H1 (cell line): ENCODE measurements at regions not wholly inside any gene's neighbourhood (a gene's known extent, or its start where the extent isn't known, plus 50 kb on each side); places are given as distances from the start of the nearest gene placed in this dataset.

Source experiments
- CTCF ChIA-PET: fragments of 300-600 bp; sonication (Branson Sonifier 250); formaldehyde crosslinking; loops from one replicate; lab custom pipeline; 2021; ENCODE audit not compliant: partially characterized antibody; lab: Charles Lee
- POLR2A ChIA-PET: fragments of 300-600 bp; sonication (Branson Sonifier 250); formaldehyde crosslinking; loops from one replicate; lab custom pipeline; 2021; ENCODE audit warnings: inconsistent platforms; ENCODE audit not compliant: partially characterized antibody; lab: Charles Lee
- DNase-seq, 2 experiments: peaks; one replicate each; pipeline versions ENCODE4 v3.0.0 to v3.0.0-alpha.2; 2010 to 2022; ENCODE audit warnings: low spot score in 2 of 2, low read depth in 1 of 2, mixed read lengths in 1 of 2
- FAIRE-seq: peaks from 2 replicates; lab custom pipeline; 2011; peaks lifted over from hg19 to GRCh38; lab: Jason Lieb, UNC
- H2AFZ ChIP-seq: 2 replicates; pipeline ENCODE4 v1.8.1; 2012; ENCODE audit warnings: low read length, inconsistent platforms
- H2AK5ac ChIP-seq: 2 replicates; pipeline ENCODE4 v1.6.1; 2013; ENCODE audit warnings: low read depth, low read length
- H2BK120ac ChIP-seq: replicated peaks from 2 replicates; pipeline ENCODE3; 2013; ENCODE audit warnings: low read depth, low read length, inconsistent platforms
- H2BK12ac ChIP-seq: 2 replicates; pipeline ENCODE4 v1.6.1; 2013; ENCODE audit warnings: low read depth, low read length
- H2BK15ac ChIP-seq: 2 replicates; pipeline ENCODE4 v1.6.1; 2013; ENCODE audit warnings: low read length
- H2BK20ac ChIP-seq: 2 replicates; pipeline ENCODE4 v1.6.1; 2013; ENCODE audit warnings: low read length
- H2BK5ac ChIP-seq: 2 replicates; pipeline ENCODE4 v1.6.1; 2013; ENCODE audit warnings: low read depth, low read length
- H3K14ac ChIP-seq: 2 replicates; pipeline ENCODE4 v1.6.1; 2013; ENCODE audit warnings: inconsistent platforms; ENCODE audit not compliant: insufficient read length
- H3K18ac ChIP-seq: 2 replicates; pipeline ENCODE4 v1.6.1; 2013; ENCODE audit warnings: low read length; ENCODE audit errors: extremely low read depth
- H3K23ac ChIP-seq: 2 replicates; pipeline ENCODE4 v1.6.1; 2013; ENCODE audit warnings: inconsistent platforms; ENCODE audit not compliant: insufficient read length
- H3K23me2 ChIP-seq: 2 replicates; pipeline ENCODE4 v1.6.1; 2013; ENCODE audit warnings: low read depth, low read length
- H3K27ac ChIP-seq: 2 replicates; pipeline ENCODE4 v1.6.1; 2011; ENCODE audit warnings: low read depth, low read length, inconsistent platforms
- H3K27me3 ChIP-seq, 4 experiments: replicated peaks in 1 of 4; 1 replicate in 1 of 4; 2 replicates in 3 of 4; pipeline versions ENCODE4 v1.6.1 to v1.8.1; 2011 to 2013; ENCODE audit warnings: low read length in 3 of 4, mild to moderate bottlenecking in 3 of 4, inconsistent platforms in 2 of 4, mixed read lengths in 2 of 4, moderate library complexity in 1 of 4; ENCODE audit not compliant: control insufficient read depth in 3 of 4, insufficient read depth in 3 of 4; ENCODE audit errors: extremely low read depth in 1 of 4
- H3K36me3 ChIP-seq, 4 experiments: 2 replicates each; pipeline versions ENCODE4 v1.6.1 to v1.8.1; 2011 to 2013; ENCODE audit warnings: mild to moderate bottlenecking in 4 of 4, low read length in 3 of 4, moderate library complexity in 2 of 4, control low read depth in 1 of 4, inconsistent platforms in 1 of 4; ENCODE audit not compliant: insufficient read depth in 4 of 4, control insufficient read depth in 2 of 4
- H3K4ac ChIP-seq: replicated peaks from 2 replicates; pipeline ENCODE3; 2013; ENCODE audit warnings: low read length, low read depth, mixed read lengths, inconsistent platforms; ENCODE audit not compliant: insufficient read length
- H3K4me1 ChIP-seq, 4 experiments: replicated peaks in 1 of 4; 1 replicate in 1 of 4; 2 replicates in 3 of 4; pipeline versions ENCODE4 v1.6.1 to v1.8.1; 2011 to 2013; ENCODE audit warnings: low read length in 3 of 4, inconsistent platforms in 2 of 4, mixed read lengths in 1 of 4; ENCODE audit not compliant: insufficient read depth in 4 of 4, control insufficient read depth in 3 of 4
- H3K4me2 ChIP-seq, 2 experiments: 2 replicates each; pipeline versions ENCODE4 v1.6.1 to v1.8.1; 2011 to 2013; ENCODE audit warnings: low read depth in 2 of 2, low read length in 2 of 2, control low read depth in 1 of 2, inconsistent platforms in 1 of 2, mild to moderate bottlenecking in 1 of 2; ENCODE audit not compliant: insufficient read depth in 1 of 2
- H3K4me3 ChIP-seq, 4 experiments: fragments of 200-600, 300-600 bp in 1 of 4; sonication (generic), shearing (Covaris generic), sonication (Bioruptor Twin) in 1 of 4; 2 replicates each; pipeline versions ENCODE4 v1.5.1 to v1.8.1; 2011 to 2016; ENCODE audit warnings: low read length in 4 of 4, low read depth in 3 of 4, control low read depth in 2 of 4, inconsistent platforms in 2 of 4, mild to moderate bottlenecking in 2 of 4, mixed read lengths in 1 of 4, moderate library complexity in 1 of 4; ENCODE audit not compliant: insufficient read depth in 2 of 4; ENCODE audit errors: extremely low read depth in 1 of 4
- H3K56ac ChIP-seq: replicated peaks from 2 replicates; pipeline ENCODE3; 2013; ENCODE audit warnings: low read depth, mild to moderate bottlenecking, mixed read lengths, low read length, inconsistent platforms; ENCODE audit not compliant: insufficient read length
- H3K79me1 ChIP-seq: 2 replicates; pipeline ENCODE4 v1.6.1; 2013; ENCODE audit warnings: low read depth, low read length, control low read depth
- H3K79me2 ChIP-seq, 2 experiments: 2 replicates each; pipeline versions ENCODE4 v1.6.1 to v1.8.1; 2012 to 2013; ENCODE audit warnings: low read length in 2 of 2, mild to moderate bottlenecking in 2 of 2, inconsistent platforms in 1 of 2; ENCODE audit not compliant: insufficient read depth in 2 of 2, control insufficient read depth in 1 of 2
- H3K9ac ChIP-seq, 4 experiments: replicated peaks in 1 of 4; 1 replicate in 1 of 4; 2 replicates in 3 of 4; pipeline versions ENCODE4 v1.6.1 to v1.8.1; 2011 to 2013; ENCODE audit warnings: low read depth in 3 of 4, low read length in 3 of 4, control low read depth in 2 of 4, mild to moderate bottlenecking in 2 of 4, moderate library complexity in 2 of 4, inconsistent platforms in 1 of 4; ENCODE audit errors: extremely low read depth in 1 of 4
- H3K9me3 ChIP-seq, 2 experiments: 2 replicates each; pipeline versions ENCODE4 v1.6.1 to v1.8.1; 2012 to 2013; ENCODE audit warnings: mild to moderate bottlenecking in 2 of 2, moderate library complexity in 2 of 2, control low read depth in 1 of 2, inconsistent platforms in 1 of 2, low read depth in 1 of 2, low read length in 1 of 2, mixed read lengths in 1 of 2; ENCODE audit not compliant: insufficient read depth in 2 of 2
- H4K20me1 ChIP-seq, 2 experiments: replicated peaks in 1 of 2; 2 replicates each; pipeline versions ENCODE3 to v1.8.1; 2011 to 2013; ENCODE audit warnings: inconsistent platforms in 2 of 2, low read length in 2 of 2, mild to moderate bottlenecking in 1 of 2; ENCODE audit not compliant: insufficient read depth in 2 of 2, control insufficient read depth in 1 of 2
- H4K5ac ChIP-seq: 2 replicates; pipeline ENCODE4 v1.6.1; 2013; ENCODE audit warnings: low read length, low read depth, mixed read lengths, inconsistent platforms; ENCODE audit not compliant: insufficient read length
- H4K8ac ChIP-seq: 2 replicates; pipeline ENCODE4 v1.8.0; 2013; ENCODE audit warnings: mild to moderate bottlenecking, moderate library complexity, low read length, inconsistent platforms; ENCODE audit not compliant: insufficient read depth; ENCODE audit errors: extremely low read depth
- H4K91ac ChIP-seq: replicated peaks from 2 replicates; pipeline ENCODE3; 2013; ENCODE audit warnings: low read length, mixed read lengths, inconsistent platforms; ENCODE audit not compliant: insufficient read length
- BRCA1 ChIP-seq: IDR thresholded peaks from 2 replicates; pipeline ENCODE4 v1.6.1; 2012; ENCODE audit warnings: low read depth, low read length, improper control_type of control experiment
- CEBPB ChIP-seq: IDR thresholded peaks from 2 replicates; pipeline ENCODE4 v1.6.1; 2012; ENCODE audit warnings: low read depth, low read length
- CHD1 ChIP-seq: IDR thresholded peaks from 2 replicates; pipeline ENCODE4 v1.6.1; 2012; ENCODE audit warnings: low read depth, low read length, improper control_type of control experiment
- EZH2 ChIP-seq: fragments of 200-600 bp; sonication (generic); IDR thresholded peaks from 2 replicates; pipeline ENCODE4 v1.7.1; 2012; ENCODE audit warnings: low read depth, mild to moderate bottlenecking, moderate library complexity, low read length, inconsistent platforms; ENCODE audit not compliant: severe bottlenecking
- GABPA ChIP-seq: IDR thresholded peaks from 2 replicates; pipeline ENCODE4 v1.6.1; 2011; ENCODE audit warnings: mild to moderate bottlenecking, low read length, moderate library complexity, borderline replicate concordance; ENCODE audit not compliant: insufficient read depth
- HDAC2 ChIP-seq, 2 experiments: fragments of 300-600 bp in 1 of 2; sonication (generic) in 1 of 2; IDR thresholded peaks; 2 replicates each; pipeline ENCODE4 v1.6.1; 2011 to 2012; ENCODE audit warnings: low read depth in 2 of 2, low read length in 2 of 2, mild to moderate bottlenecking in 2 of 2, moderate library complexity in 2 of 2, borderline replicate concordance in 1 of 2, inconsistent platforms in 1 of 2
- HDAC6 ChIP-seq: IDR thresholded peaks from one replicate; pipeline ENCODE4 v1.7.1; 2012; ENCODE audit warnings: low read depth, mild to moderate bottlenecking, inconsistent platforms, low read length, moderate library complexity
- KDM5A ChIP-seq: fragments of 200-600 bp; IDR thresholded peaks from 2 replicates; pipeline ENCODE4 v1.7.1; 2012; ENCODE audit warnings: mild to moderate bottlenecking, low read length, inconsistent platforms, mixed read lengths
- NANOG ChIP-seq: IDR thresholded peaks from 2 replicates; pipeline ENCODE4 v1.6.1; 2011; ENCODE audit warnings: low read length, low read depth, mild to moderate bottlenecking, inconsistent platforms; ENCODE audit not compliant: insufficient read depth, poor library complexity, severe bottlenecking
- RXRA ChIP-seq: IDR thresholded peaks from 2 replicates; pipeline ENCODE4 v1.6.1; 2011; ENCODE audit warnings: low read depth, mild to moderate bottlenecking, low read length, moderate library complexity; ENCODE audit not compliant: insufficient read depth
- SUZ12 ChIP-seq: fragments of 200-600 bp; sonication (generic); IDR thresholded peaks from 2 replicates; pipeline ENCODE4 v1.6.1; 2012; ENCODE audit warnings: mild to moderate bottlenecking, inconsistent platforms, low read length, moderate library complexity, mixed read lengths
- TBP ChIP-seq: IDR thresholded peaks from 2 replicates; pipeline ENCODE4 v1.6.1; 2011; ENCODE audit warnings: low read depth, low read length, improper control_type of control experiment
- TEAD4 ChIP-seq: IDR thresholded peaks from 2 replicates; pipeline ENCODE4 v1.6.1; 2012; ENCODE audit warnings: low read depth, low read length, inconsistent platforms, mixed read lengths
- WGBS, 2 experiments: shearing (Covaris generic) in 1 of 2; methylation state at CpG; one replicate each; pipeline versions ENCODE4 v1.1.6 to v1.1.7; 2013 to 2015; ENCODE audit warnings: low lambda C conversion rate in 2 of 2, mixed read lengths in 2 of 2, inconsistent platforms in 1 of 2, low coverage in 1 of 2, missing lambda C conversion rate in 1 of 2; ENCODE audit not compliant: insufficient replicate concordance in 2 of 2, insufficient coverage in 1 of 2, insufficient read length in 1 of 2; ENCODE audit errors: extremely low coverage in 1 of 2, missing lambda C conversion rate in 1 of 2; 5-methylcytosine and 5-hydroxymethylcytosine counted together

DNA sequence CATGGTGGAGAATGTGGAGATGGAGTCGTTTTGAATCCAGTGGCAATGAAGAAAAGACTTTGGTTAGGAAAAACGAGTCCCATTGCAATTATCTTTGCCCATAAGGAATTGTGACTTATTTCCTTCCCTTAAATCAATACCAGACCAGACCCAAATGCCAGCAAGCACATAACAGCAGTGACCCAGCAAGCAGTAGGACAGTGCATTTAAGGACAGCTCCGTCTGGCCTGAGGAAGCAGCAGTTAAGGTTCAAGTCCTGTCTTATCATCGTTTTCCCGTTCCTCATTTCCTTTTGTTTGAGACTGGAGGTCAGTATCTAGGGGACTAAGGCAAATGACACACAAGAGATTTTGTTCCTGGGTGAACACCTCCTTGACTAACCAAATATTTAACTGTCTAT, 74.6 kb upstream of the FAM20A start:
- no peaks in the 10 kb centered on the region for H3K4me1 ChIP-seq
- H3K23ac ChIP-seq, result no peak overlapping the region
- no peaks in the 10 kb centered on the region for H4K20me1 ChIP-seq
- TF ChIP-seq CEBPB, result no peak
- TF ChIP-seq BRCA1, result no peak
- no peak for TF ChIP-seq TEAD4
- TF ChIP-seq HDAC2 (IDR thresholded peaks at IDR 0.05; ENCODE audit: borderline replicate concordance in 1 of 2, low read depth in 2 of 2, low read length in 2 of 2), result no peak
- TF ChIP-seq NANOG, result no peak
- no peak for TF ChIP-seq EZH2
- no peak for TF ChIP-seq TBP
- TF ChIP-seq RXRA, result no peak
- no peak for TF ChIP-seq GABPA
- TF ChIP-seq KDM5A, result no peak
- no peak for TF ChIP-seq CHD1
- no peak for TF ChIP-seq SUZ12
- TF ChIP-seq HDAC6, result no peak
- H2BK20ac ChIP-seq, result no peak overlapping the region
- H3K79me1 ChIP-seq, result no peaks in the 10 kb centered on the region
- no peak overlapping the region for H3K18ac ChIP-seq
- no peak overlapping the region for H2BK12ac ChIP-seq
- no peak overlapping the region for H3K4ac ChIP-seq
- H4K8ac ChIP-seq, result no peak overlapping the region
- H4K5ac ChIP-seq, result no peak overlapping the region
- H3K27me3 ChIP-seq, result no peaks in the 10 kb centered on the region
- H2BK5ac ChIP-seq, result no peak overlapping the region
- H3K4me3 ChIP-seq, result no peak overlapping the region
- H3K4me2 ChIP-seq, result no peak overlapping the region
- H2BK120ac ChIP-seq, result no peak overlapping the region
- H4K91ac ChIP-seq, result no peak overlapping the region
- CTCF ChIA-PET, result interaction anchor here (1.6 kb wide), 1 partner anchor 23 kb away, joined by 3 read pairs; no protein-coding TSS in a partner anchor
- no peak overlapping the region for H3K27ac ChIP-seq
- POLR2A ChIA-PET, result no interaction called here
- no peak overlapping the region for H2AK5ac ChIP-seq
- no peaks in the 10 kb centered on the region; the same call in 1 of the 2 replicates for H3K23me2 ChIP-seq
- no peak overlapping the region for H2BK15ac ChIP-seq
- no peak overlapping the region for H2AFZ ChIP-seq
- H3K79me2 ChIP-seq, result no peaks in the 10 kb centered on the region
- no peaks in the 10 kb centered on the region for H3K9me3 ChIP-seq
- no peak overlapping the region for H3K9ac ChIP-seq
- 96% methylated on average over 5 of the region's 5 CpGs; no CpG with 5 or more reads in 1 of the 2 experiments for WGBS, 2 experiments
- no peak for DNase-seq
- H3K56ac ChIP-seq, result no peak overlapping the region
- H3K36me3 ChIP-seq, result no peaks in the 10 kb centered on the region
- FAIRE-seq, result no peak
- no peak overlapping the region for H3K14ac ChIP-seq
